IMR-90 (cell line): ENCODE measurements at regions not wholly inside any gene's neighbourhood (a gene's known extent, or its start where the extent isn't known, plus 50 kb on each side); places are given as distances from the start of the nearest gene placed in this dataset.

Source experiments
- ATAC-seq: fragments of 200-7000 bp; cut with Tn5 transposase; 2 replicates; pipeline ENCODE4 v1.9.1; 2020; ENCODE audit warnings: low read depth, mild to moderate bottlenecking, moderate library complexity
- BruUV-seq: library from RNA; stranded (reverse); fragments of 400-500 nt; replicated peaks from 2 replicates; lab custom pipeline; 2021; lab: Mats Ljungman, UMichigan
- CTCF ChIA-PET: fragments of 300-600 bp; formaldehyde crosslinking; extraction: SDS; loops from one replicate; lab custom pipeline; 2021; ENCODE audit warnings: antibody characterized with exemption; lab: Yijun Ruan, JAX
- POLR2A ChIA-PET: fragments of 300-600 bp; sonication (Branson Sonifier 250); formaldehyde crosslinking; loops from one replicate; lab custom pipeline; 2022; ENCODE audit warnings: antibody characterized with exemption; ENCODE audit not compliant: unreplicated experiment; lab: Charles Lee
- DNase-seq: peaks from one replicate; pipeline ENCODE4 v3.0.0; 2013
- H2AFZ ChIP-seq: replicated peaks from 2 replicates; pipeline ENCODE3; 2013; ENCODE audit warnings: low read length, mild to moderate bottlenecking; ENCODE audit not compliant: poor library complexity
- H2AK5ac ChIP-seq: 2 replicates; pipeline ENCODE4 v1.6.1; 2013; ENCODE audit warnings: low read depth, low read length, inconsistent platforms
- H2AK9ac ChIP-seq: replicated peaks from 2 replicates; pipeline ENCODE3; 2013; ENCODE audit warnings: mild to moderate bottlenecking, low read depth, low read length, moderate library complexity; ENCODE audit not compliant: poor library complexity
- H2BK120ac ChIP-seq: 2 replicates; pipeline ENCODE4 v1.6.1; 2013; ENCODE audit warnings: low read depth, low read length, inconsistent platforms
- H2BK15ac ChIP-seq: 3 replicates; pipeline ENCODE4 v1.6.1; 2013; ENCODE audit warnings: low read depth, low read length, inconsistent platforms
- H2BK20ac ChIP-seq: 2 replicates; pipeline ENCODE4 v1.6.1; 2013; ENCODE audit warnings: low read depth, mild to moderate bottlenecking, inconsistent platforms, low read length, moderate library complexity
- H2BK5ac ChIP-seq: 2 replicates; pipeline ENCODE4 v1.6.1; 2013; ENCODE audit warnings: mild to moderate bottlenecking, low read depth, low read length, inconsistent platforms; ENCODE audit not compliant: poor library complexity, severe bottlenecking
- H3K14ac ChIP-seq: replicated peaks from 2 replicates; pipeline ENCODE4 v1.6.1; 2013; ENCODE audit warnings: low read depth, low read length, inconsistent platforms
- H3K18ac ChIP-seq: 2 replicates; pipeline ENCODE4 v1.6.1; 2013; ENCODE audit warnings: low read depth, low read length, control low read depth
- H3K23ac ChIP-seq: 2 replicates; pipeline ENCODE4 v1.6.1; 2013; ENCODE audit warnings: low read depth, low read length, inconsistent platforms
- H3K27ac ChIP-seq: 2 replicates; pipeline ENCODE4 v1.5.1; 2013; ENCODE audit warnings: mild to moderate bottlenecking, control low read depth, low read length; ENCODE audit not compliant: insufficient read depth
- H3K27me3 ChIP-seq: 2 replicates; pipeline ENCODE4 v1.6.1; 2013; ENCODE audit warnings: low read length; ENCODE audit not compliant: control insufficient read depth, insufficient read depth
- H3K36me3 ChIP-seq: 2 replicates; pipeline ENCODE4 v1.6.1; 2013; ENCODE audit warnings: low read length, mixed read lengths; ENCODE audit not compliant: control insufficient read depth, insufficient read depth
- H3K4ac ChIP-seq: 2 replicates; pipeline ENCODE4 v1.6.1; 2013; ENCODE audit warnings: low read depth, low read length, inconsistent platforms
- H3K4me1 ChIP-seq: 2 replicates; pipeline ENCODE4 v1.6.1; 2013; ENCODE audit warnings: low read length, mixed read lengths; ENCODE audit not compliant: control insufficient read depth, insufficient read depth
- H3K4me2 ChIP-seq: 2 replicates; pipeline ENCODE4 v1.6.1; 2013; ENCODE audit warnings: low read depth, mild to moderate bottlenecking, control low read depth, low read length, moderate library complexity
- H3K4me3 ChIP-seq: 2 replicates; pipeline ENCODE4 v1.5.1; 2013; ENCODE audit warnings: low read depth, mild to moderate bottlenecking, control low read depth, low read length, moderate library complexity; ENCODE audit not compliant: insufficient read depth
- H3K56ac ChIP-seq: 2 replicates; pipeline ENCODE4 v1.6.1; 2013; ENCODE audit warnings: low read length, inconsistent platforms; ENCODE audit not compliant: insufficient read depth; ENCODE audit errors: extremely low read depth
- H3K79me1 ChIP-seq, 2 experiments: 2 replicates each; pipeline ENCODE4 v1.6.1; 2013; ENCODE audit warnings: low read length in 2 of 2, inconsistent platforms in 1 of 2, low read depth in 1 of 2
- H3K9ac ChIP-seq: 2 replicates; pipeline ENCODE4 v1.6.1; 2013; ENCODE audit warnings: low read depth, low read length, control low read depth
- H3K9me1 ChIP-seq: 2 replicates; pipeline ENCODE4 v1.6.1; 2013; ENCODE audit warnings: low read length, inconsistent platforms; ENCODE audit not compliant: insufficient read depth
- H3K9me3 ChIP-seq: 2 replicates; pipeline ENCODE4 v1.6.1; 2013; ENCODE audit warnings: low read length; ENCODE audit not compliant: control insufficient read depth, insufficient read depth
- H4K20me1 ChIP-seq: 2 replicates; pipeline ENCODE4 v1.6.1; 2013; ENCODE audit warnings: low read length, inconsistent platforms; ENCODE audit not compliant: insufficient read depth
- H4K5ac ChIP-seq: 2 replicates; pipeline ENCODE4 v1.6.1; 2013; ENCODE audit warnings: mild to moderate bottlenecking, low read depth, low read length, control low read depth
- H4K8ac ChIP-seq, 2 experiments: 2 replicates each; pipeline ENCODE4 v1.6.1; 2013; ENCODE audit warnings: low read depth in 2 of 2, low read length in 2 of 2, control low read depth in 1 of 2, inconsistent platforms in 1 of 2
- H4K91ac ChIP-seq: 2 replicates; pipeline ENCODE4 v1.6.1; 2013; ENCODE audit warnings: low read depth, low read length, inconsistent platforms; ENCODE audit not compliant: insufficient read depth
- BHLHE40 ChIP-seq: fragments of 150-350 bp; IDR thresholded peaks from 2 replicates; pipeline ENCODE4 v1.6.1; 2016; ENCODE audit warnings: mild to moderate bottlenecking, low read depth, low read length
- CEBPB ChIP-seq: IDR thresholded peaks from 2 replicates; pipeline ENCODE4 v1.6.1; 2012; ENCODE audit warnings: low read depth, low read length, improper control_type of control experiment
- CHD1 ChIP-seq: IDR thresholded peaks from 2 replicates; pipeline ENCODE4 v1.6.1; 2012; ENCODE audit warnings: low read depth, low read length, improper control_type of control experiment
- CTCF ChIP-seq: conservative IDR thresholded peaks from 2 replicates; pipeline ENCODE4 v1.5.1; 2012; ENCODE audit warnings: mild to moderate bottlenecking, low read depth, low read length, improper control_type of control experiment
- ELK1 ChIP-seq: fragments of 150-350 bp; IDR thresholded peaks from 2 replicates; pipeline ENCODE4 v1.6.1; 2016; ENCODE audit warnings: low read depth, mild to moderate bottlenecking, low read length, moderate library complexity, borderline replicate concordance
- MAFK ChIP-seq: IDR thresholded peaks from 2 replicates; pipeline ENCODE4 v1.6.1; 2012; ENCODE audit warnings: low read depth, low read length, improper control_type of control experiment
- MAZ ChIP-seq: IDR thresholded peaks from 2 replicates; pipeline ENCODE4 v1.6.1; 2012; ENCODE audit warnings: low read depth, mild to moderate bottlenecking, low read length, improper control_type of control experiment, moderate library complexity, borderline replicate concordance
- MXI1 ChIP-seq: IDR thresholded peaks from 2 replicates; pipeline ENCODE4 v1.6.1; 2012; ENCODE audit warnings: low read depth, mild to moderate bottlenecking, low read length, moderate library complexity, borderline replicate concordance
- NFE2L2 ChIP-seq: fragments of 150-350 bp; IDR thresholded peaks from 2 replicates; pipeline ENCODE4 v1.6.1; 2016; ENCODE audit warnings: low read depth, mild to moderate bottlenecking, low read length
- POLR2A ChIP-seq: IDR thresholded peaks from 2 replicates; pipeline ENCODE4 v1.6.1; 2012; ENCODE audit warnings: mild to moderate bottlenecking, low read depth, low read length
- RAD21 ChIP-seq: IDR thresholded peaks from 2 replicates; pipeline ENCODE4 v1.6.1; 2012; ENCODE audit warnings: low read length, improper control_type of control experiment
- RCOR1 ChIP-seq: IDR thresholded peaks from 2 replicates; pipeline ENCODE4 v1.6.1; 2012; ENCODE audit warnings: mild to moderate bottlenecking, low read length, improper control_type of control experiment; ENCODE audit not compliant: insufficient replicate concordance
- RFX5 ChIP-seq: IDR thresholded peaks from 2 replicates; pipeline ENCODE4 v1.8.0; 2012; ENCODE audit warnings: low read depth, mild to moderate bottlenecking, low read length, moderate library complexity
- SMC3 ChIP-seq: fragments of 150-350 bp; IDR thresholded peaks from 2 replicates; pipeline ENCODE4 v1.6.1; 2016; ENCODE audit warnings: low read depth, mild to moderate bottlenecking, antibody characterized with exemption, low read length, moderate library complexity
- USF2 ChIP-seq: fragments of 150-350 bp; IDR thresholded peaks from 2 replicates; pipeline ENCODE4 v1.6.1; 2017; ENCODE audit warnings: mild to moderate bottlenecking, antibody characterized with exemption, low read length, low read depth
- dilution Hi-C: fragments of 300-500 bp; cut with HindIII; formaldehyde crosslinking; loops from one replicate; pipeline ENCODE4 v1.14.3; 2018; ENCODE audit warnings: low sequenced_read_pairs; ENCODE audit not compliant: unreplicated experiment
- in situ Hi-C: fragments of 300-500 bp; cut with MboI; formaldehyde crosslinking; loops from 3 replicates; pipeline ENCODE4 v1.14.3; 2019; ENCODE audit warnings: low sequenced_read_pairs, inconsistent platforms, mixed read lengths
- intact Hi-C: fragments of 100-400 bp; cut with micrococcal nuclease; formaldehyde crosslinking; loops from 2 replicates; pipeline ENCODE4 v1.10.0; 2022

GRCh38 chr9:7328453-7328852 lies 471.1 kb downstream of the DMAC1 start:
- in situ Hi-C loops (no loop called here), dilution Hi-C loops (no loop called here), intact Hi-C loops (no loop called here)
- no peaks in the 10 kb centered on the region for H3K79me1 ChIP-seq
- no peak overlapping the region for H4K91ac ChIP-seq
- H2BK15ac ChIP-seq: no peak overlapping the region
- H2AK5ac ChIP-seq: no peak overlapping the region
- no peaks in the 10 kb centered on the region for H3K9me3 ChIP-seq
- H3K56ac ChIP-seq: no peak overlapping the region
- H2BK20ac ChIP-seq: no peak overlapping the region
- H3K14ac ChIP-seq: no peak overlapping the region
- no peaks in the 10 kb centered on the region for H3K36me3 ChIP-seq
- no peak for DNase-seq
- H3K23ac ChIP-seq: no peak overlapping the region
- H3K4ac ChIP-seq: no peak overlapping the region
- H2AK9ac ChIP-seq: no peak overlapping the region
- no peak overlapping the region for H3K4me2 ChIP-seq
- H3K9me1 ChIP-seq: no peaks in the 10 kb centered on the region
- no peak overlapping the region for H2BK5ac ChIP-seq
- no peak overlapping the region for H3K27ac ChIP-seq
- no peak overlapping the region for H3K9ac ChIP-seq
- ChIA-PET CTCF (no interaction called here), POLR2A (no interaction called here)
- H3K4me3 ChIP-seq: no peak overlapping the region
- ATAC-seq: no peak
- no peak overlapping the region for H2AFZ ChIP-seq
- TF ChIP-seq CEBPB (no peak), NFE2L2 (no peak), MAFK (no peak), BHLHE40 (no peak), SMC3 (no peak), RAD21 (no peak), ELK1 (no peak), MXI1 (no peak), CHD1 (no peak), RCOR1 (no peak), RFX5 (no peak), CTCF (no peak), MAZ (no peak), USF2 (no peak), POLR2A (no peak)
- H3K4me1 ChIP-seq: peaks cover 3% of the 10 kb centered on the region; the same call in 1 of the 2 replicates
- H4K20me1 ChIP-seq: no peaks in the 10 kb centered on the region
- no peak overlapping the region for H4K5ac ChIP-seq
- no peak overlapping the region for H4K8ac ChIP-seq
- peak overlapping the region; percentile 50; the same call in 1 of the 2 replicates for H3K18ac ChIP-seq
- H3K27me3 ChIP-seq: no peaks in the 10 kb centered on the region
- H2BK120ac ChIP-seq: no peak overlapping the region
- no TSS peak for BruUV-seq
